ENCODE measurements at regions not wholly inside any gene's neighbourhood (a gene's known extent, or its start where the extent isn't known, plus 50 kb on each side); places are given as distances from the start of the nearest gene placed in this dataset.

GRCh38 chr5:28927559-28928326 is 1889.4 kb upstream of the CDH9 start:
- DNase-seq (ENCODE audit: low read depth), result no peak
- TF ChIP-seq, protein P1, sequence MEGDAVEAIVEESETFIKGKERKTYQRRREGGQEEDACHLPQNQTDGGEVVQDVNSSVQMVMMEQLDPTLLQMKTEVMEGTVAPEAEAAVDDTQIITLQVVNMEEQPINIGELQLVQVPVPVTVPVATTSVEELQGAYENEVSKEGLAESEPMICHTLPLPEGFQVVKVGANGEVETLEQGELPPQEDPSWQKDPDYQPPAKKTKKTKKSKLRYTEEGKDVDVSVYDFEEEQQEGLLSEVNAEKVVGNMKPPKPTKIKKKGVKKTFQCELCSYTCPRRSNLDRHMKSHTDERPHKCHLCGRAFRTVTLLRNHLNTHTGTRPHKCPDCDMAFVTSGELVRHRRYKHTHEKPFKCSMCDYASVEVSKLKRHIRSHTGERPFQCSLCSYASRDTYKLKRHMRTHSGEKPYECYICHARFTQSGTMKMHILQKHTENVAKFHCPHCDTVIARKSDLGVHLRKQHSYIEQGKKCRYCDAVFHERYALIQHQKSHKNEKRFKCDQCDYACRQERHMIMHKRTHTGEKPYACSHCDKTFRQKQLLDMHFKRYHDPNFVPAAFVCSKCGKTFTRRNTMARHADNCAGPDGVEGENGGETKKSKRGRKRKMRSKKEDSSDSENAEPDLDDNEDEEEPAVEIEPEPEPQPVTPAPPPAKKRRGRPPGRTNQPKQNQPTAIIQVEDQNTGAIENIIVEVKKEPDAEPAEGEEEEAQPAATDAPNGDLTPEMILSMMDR (IDR thresholded peaks at IDR 0.05; ENCODE audit: low read length, missing control alignments), result no peak
- H3K4me3 ChIP-seq (replicated peaks; ENCODE audit: low read depth, low read length), result no peak overlapping the region

DNA sequence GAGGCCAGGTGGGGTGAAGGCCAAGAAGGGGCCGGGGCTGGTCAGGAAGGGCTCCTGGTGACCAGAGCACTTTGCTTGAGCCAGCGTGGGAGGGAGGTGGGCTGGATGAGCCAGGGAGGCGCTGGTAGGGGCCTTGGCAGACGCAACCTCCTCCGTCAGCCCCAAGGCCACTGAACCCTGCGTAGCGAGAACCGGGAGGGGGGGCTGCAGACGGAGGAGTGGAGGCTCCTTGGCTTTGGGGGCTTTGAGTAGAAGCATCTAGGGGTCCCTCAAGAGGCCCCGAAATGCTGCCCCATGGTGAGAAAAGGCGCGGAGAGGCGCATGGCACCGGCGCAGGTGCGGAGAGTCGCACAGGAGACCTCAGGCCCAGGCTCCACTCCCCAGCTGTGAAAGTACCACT is 1888.0 kb upstream of the CDH9 start:
- TF ChIP-seq, protein P1 (IDR thresholded peaks at IDR 0.05; ENCODE audit: low read length, missing control alignments), result no peak
- H3K4me3 ChIP-seq (replicated peaks; ENCODE audit: low read depth, low read length), result no peak overlapping the region
- DNase-seq (ENCODE audit: low read depth), result no peak

DNA sequence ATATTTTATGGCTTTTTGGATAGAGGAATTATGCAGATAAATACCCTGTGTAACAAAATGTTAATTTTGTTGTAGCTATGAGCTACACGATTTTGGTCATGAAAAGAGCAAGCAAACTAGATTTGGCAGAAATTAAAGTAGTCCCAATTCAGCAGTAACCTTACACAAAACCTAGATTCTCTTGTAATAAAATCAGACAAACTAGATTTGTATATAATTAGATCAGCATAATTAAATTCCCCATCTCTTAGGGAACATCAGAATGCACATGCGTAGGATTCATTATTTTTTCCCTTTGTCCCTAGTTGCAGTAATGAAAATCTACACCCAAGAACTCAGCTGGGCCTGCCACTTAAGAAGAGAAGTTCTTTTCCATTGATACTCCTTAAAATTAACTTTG is 1879.2 kb upstream of the CDH9 start:
- TF ChIP-seq, protein P1 (IDR thresholded peaks at IDR 0.05; ENCODE audit: low read length, missing control alignments), result no peak
- no peak overlapping the region for H3K4me3 ChIP-seq (replicated peaks; ENCODE audit: low read depth, low read length)
- DNase-seq (ENCODE audit: low read depth), result no peak

- no peak overlapping the region for H3K4me3 ChIP-seq (replicated peaks; ENCODE audit: low read depth, low read length)
- no peak for DNase-seq (ENCODE audit: low read depth)
- TF ChIP-seq, protein P1 (IDR thresholded peaks at IDR 0.05; ENCODE audit: low read length, missing control alignments), result no peak
Observed at GRCh38 chr5:28914297-28914696, 1875.9 kb upstream of the CDH9 start.

- no peak for DNase-seq (ENCODE audit: low read depth)
- TF ChIP-seq, protein P1 (IDR thresholded peaks at IDR 0.05; ENCODE audit: low read length, missing control alignments), result no peak
- no peak overlapping the region for H3K4me3 ChIP-seq (replicated peaks; ENCODE audit: low read depth, low read length)
Observed at GRCh38 chr5:28903643-28904042, 1865.3 kb upstream of the CDH9 start.

GRCh38 chr5:28896949-28897348 is 1858.6 kb upstream of the CDH9 start:
- peak; percentile 3 for DNase-seq (ENCODE audit: low read depth)
- TF ChIP-seq, protein P1 (IDR thresholded peaks at IDR 0.05; ENCODE audit: low read length, missing control alignments), result no peak

DNA sequence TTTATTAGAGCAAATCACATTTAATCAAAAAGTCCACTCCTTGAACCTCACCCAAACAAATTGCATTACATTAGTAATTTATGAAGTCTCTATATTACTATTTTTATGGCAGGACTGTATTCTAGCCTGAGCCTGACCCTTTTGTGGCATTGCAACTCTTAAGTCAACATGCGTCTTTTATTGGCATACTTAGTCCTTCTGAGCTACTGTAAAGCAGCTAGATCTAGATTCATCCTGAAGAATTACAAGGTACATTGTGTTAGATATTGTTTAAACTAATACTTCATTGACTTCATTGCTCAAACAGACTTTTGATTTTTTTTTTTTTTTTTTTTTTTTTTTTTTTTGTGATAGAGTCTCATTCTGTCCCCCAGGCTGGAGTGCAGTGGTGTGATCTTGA is 1842.5 kb upstream of the CDH9 start:
- TF ChIP-seq, protein P1 (IDR thresholded peaks at IDR 0.05; ENCODE audit: low read length, missing control alignments), result no peak
- no peak for DNase-seq (ENCODE audit: low read depth)
- no peak overlapping the region for H3K4me3 ChIP-seq (replicated peaks; ENCODE audit: low read depth, low read length)

More at GRCh38 chr5:28896949-28897348, 1858.6 kb upstream of the CDH9 start:
- no peak overlapping the region for H3K4me3 ChIP-seq (replicated peaks; ENCODE audit: low read depth, low read length)

All from fibroblast of pulmonary artery (primary cell).